ENCODE measurements at regions not wholly inside any gene's neighbourhood (a gene's known extent, or its start where the extent isn't known, plus 50 kb on each side); places are given as distances from the start of the nearest gene placed in this dataset.

DNA sequence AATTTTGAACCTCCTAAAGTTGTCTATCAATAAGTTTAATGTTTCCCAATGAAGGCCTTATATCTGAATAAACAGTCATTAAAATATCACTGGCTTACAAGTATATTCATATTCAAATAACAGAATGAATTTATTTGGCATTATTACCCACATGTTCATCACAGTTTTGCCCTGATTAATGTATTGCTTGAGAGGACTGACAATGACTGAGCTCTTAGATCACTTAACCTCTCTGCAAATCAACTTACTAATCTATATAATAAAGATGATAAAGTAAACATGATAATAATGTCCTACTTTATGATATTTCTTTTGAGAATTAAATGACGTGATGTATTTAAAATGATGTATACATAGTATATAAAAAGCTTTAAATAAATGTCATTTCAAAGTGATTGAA is 532.0 kb upstream of the GBE1 start:
- TF ChIP-seq, protein P1, sequence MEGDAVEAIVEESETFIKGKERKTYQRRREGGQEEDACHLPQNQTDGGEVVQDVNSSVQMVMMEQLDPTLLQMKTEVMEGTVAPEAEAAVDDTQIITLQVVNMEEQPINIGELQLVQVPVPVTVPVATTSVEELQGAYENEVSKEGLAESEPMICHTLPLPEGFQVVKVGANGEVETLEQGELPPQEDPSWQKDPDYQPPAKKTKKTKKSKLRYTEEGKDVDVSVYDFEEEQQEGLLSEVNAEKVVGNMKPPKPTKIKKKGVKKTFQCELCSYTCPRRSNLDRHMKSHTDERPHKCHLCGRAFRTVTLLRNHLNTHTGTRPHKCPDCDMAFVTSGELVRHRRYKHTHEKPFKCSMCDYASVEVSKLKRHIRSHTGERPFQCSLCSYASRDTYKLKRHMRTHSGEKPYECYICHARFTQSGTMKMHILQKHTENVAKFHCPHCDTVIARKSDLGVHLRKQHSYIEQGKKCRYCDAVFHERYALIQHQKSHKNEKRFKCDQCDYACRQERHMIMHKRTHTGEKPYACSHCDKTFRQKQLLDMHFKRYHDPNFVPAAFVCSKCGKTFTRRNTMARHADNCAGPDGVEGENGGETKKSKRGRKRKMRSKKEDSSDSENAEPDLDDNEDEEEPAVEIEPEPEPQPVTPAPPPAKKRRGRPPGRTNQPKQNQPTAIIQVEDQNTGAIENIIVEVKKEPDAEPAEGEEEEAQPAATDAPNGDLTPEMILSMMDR (conservative IDR thresholded peaks at IDR 0.05; ENCODE audit: low read depth, low read length): no peak
- TF ChIP-seq EZH2 (IDR thresholded peaks at IDR 0.05; ENCODE audit: low read length, unreplicated experiment) (no peak), EZH2phosphoT487 (IDR thresholded peaks at IDR 0.05; ENCODE audit: borderline replicate concordance, low read length) (no peak)

Data from PC-3 (cell line).